HG03135 (cell line): ENCODE measurements at regions not wholly inside any gene's neighbourhood (a gene's known extent, or its start where the extent isn't known, plus 50 kb on each side); places are given as distances from the start of the nearest gene placed in this dataset.

Experiments used
- ATAC-seq: cut with Tn5 transposase; IDR thresholded peaks from one replicate; pipeline ENCODE4 v1.9.1; 2021; ENCODE audit warnings: mild to moderate bottlenecking, moderate library complexity; ENCODE audit not compliant: unreplicated experiment

DNA sequence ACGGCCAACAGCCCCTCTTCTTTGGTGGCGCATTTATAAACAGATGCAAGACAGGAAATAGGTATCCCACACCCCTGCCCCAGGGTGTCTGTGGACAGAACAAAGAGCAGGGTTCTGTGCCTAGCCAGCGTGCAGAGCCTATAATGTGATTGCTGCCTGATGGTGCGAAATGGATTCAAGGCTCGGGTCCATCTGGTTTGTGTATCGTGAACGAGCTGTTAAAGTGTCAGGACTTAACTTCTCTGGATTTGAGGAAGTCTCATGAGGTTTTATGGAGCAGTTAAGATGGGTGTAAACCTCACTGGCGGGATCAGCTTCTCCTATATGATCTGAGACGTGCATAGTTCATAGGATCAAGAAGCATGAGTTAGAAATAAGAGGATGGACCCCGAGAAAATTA is 388.7 kb upstream of the TBX3 start:
- ATAC-seq: no peak

DNA sequence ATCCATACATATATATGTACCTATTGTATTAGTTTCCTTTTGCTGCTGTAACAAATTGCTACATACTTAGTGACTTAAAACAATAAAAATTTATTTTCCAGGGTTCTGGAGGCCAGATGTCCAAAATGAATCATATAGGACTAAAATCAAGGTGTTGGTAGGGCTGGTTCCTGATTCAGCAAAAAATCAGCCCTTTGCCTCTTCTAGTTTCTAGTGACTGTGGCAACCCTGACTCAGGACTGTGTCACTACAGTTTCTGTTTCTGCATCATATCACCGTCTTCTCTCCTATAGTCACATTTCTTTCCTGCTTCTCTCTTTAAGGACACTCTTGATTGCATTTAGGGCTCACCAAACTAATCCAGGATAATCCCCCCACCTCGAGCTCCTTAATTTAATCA is 386.3 kb upstream of the TBX3 start:
- no peak for ATAC-seq

DNA sequence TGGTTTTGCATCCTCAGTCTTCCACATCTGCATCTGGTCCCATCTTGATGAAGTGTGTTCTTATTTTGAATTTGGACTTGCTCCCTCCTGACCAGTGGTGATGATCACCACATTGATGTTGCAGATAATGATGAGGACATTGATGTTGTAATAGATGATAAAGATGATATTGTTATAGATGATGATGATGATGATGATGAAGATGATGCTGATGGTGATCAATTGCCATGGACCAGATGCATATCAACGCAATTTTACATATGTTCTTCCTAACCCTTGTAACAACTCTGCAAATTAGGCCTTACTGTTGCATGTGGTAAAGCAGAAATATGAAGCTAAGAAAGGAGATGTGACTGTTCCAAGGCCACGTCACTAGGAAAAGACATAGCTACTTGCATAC is 380.3 kb upstream of the TBX3 start:
- no peak for ATAC-seq

DNA sequence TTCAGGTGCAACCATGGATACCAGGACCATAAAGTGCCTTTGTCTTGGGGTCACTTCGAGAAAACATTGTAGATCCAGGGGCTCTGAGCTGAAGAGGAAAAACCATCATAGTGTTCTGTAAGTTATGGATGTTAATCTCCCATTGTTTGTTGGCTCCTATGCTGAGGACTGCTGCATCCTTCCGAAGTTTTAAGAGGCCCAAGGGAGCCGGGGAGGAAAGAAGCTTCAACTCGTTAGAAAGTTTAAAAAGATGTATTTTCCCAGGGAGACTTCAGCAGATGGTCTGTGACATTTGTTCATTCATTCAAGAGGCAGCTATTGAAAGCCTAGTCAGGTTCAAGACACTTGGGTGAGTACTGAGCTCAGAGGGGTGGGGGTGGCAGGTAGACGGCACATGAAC is 378.8 kb upstream of the TBX3 start:
- ATAC-seq: no peak

DNA sequence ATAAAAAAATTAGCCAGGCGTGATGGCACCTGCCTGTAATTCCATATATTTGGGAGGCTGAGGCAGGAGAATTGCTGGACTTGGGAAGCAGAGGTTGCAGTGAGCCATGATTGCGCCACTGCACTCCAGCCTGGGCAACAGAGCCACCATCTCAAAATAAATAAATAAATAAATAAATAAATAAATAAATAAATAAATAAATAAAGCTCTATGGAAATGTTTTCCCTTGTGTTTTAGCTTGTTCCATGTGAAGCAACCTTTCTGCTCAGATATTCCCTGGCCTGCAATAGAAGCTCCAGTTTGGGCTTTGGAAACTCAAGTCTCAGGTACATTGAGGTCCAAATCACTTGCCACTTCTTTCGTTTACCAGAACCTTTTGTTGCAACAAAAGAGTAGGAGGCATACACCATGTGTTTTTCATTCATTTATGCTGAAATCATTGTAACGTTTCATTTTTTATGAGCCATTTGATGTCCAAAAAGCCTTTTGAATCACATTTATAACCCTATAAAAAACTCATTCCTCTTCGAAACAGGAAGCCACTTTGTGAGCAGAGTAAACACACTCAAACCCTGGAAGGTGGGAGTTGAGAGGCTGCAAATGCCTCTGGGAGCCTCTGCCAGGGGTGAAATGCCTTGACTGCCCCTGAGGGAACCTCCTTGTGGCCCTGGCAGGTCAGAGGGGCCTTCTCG is 376.6 kb upstream of the TBX3 start:
- ATAC-seq: no peak

DNA sequence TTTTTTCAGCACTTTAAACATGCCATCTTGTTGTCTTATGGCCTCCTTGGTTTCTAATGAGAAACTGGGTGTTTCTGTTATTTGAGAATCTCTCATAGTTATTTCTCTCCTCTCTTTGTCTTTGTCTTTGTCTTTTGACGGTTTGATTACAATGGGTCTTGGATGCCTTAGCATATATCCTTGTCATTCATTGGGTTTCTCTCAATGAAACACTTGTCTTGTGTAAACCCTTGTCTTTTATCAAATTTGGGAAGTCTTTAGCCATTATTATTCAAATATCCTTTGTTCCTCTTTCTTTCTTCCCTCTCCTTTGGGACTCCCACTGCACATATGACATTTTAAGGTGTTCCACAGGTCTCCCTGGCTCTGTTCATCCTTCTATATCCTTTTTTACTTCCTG is 373.5 kb upstream of the TBX3 start:
- no peak for ATAC-seq

GRCh38 chr12:115051378-115051777 is 367.4 kb upstream of the TBX3 start:
- ATAC-seq: no peak

DNA sequence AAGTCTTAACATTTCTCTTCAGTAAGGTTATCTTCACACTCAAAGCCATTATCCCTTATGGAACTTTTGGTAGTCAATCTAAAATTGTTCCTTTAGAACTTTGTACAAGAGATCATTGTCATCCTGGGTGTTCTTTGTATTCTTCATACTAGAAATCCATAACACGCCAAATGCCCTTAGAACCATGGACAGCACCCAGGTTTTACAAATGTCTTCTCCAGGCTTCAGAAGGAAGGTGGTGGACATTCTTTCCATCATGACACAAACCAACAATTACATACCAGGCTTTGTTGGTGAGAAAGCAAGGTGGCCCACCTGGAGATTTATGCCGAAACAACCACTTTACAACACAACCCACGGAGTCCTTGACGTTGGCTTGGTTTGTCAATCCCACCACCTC is 365.6 kb upstream of the TBX3 start:
- no peak for ATAC-seq

- ATAC-seq: no peak
These were observed 362.8 kb upstream of the TBX3 start for GRCh38 chr12:115046805-115047204.

DNA sequence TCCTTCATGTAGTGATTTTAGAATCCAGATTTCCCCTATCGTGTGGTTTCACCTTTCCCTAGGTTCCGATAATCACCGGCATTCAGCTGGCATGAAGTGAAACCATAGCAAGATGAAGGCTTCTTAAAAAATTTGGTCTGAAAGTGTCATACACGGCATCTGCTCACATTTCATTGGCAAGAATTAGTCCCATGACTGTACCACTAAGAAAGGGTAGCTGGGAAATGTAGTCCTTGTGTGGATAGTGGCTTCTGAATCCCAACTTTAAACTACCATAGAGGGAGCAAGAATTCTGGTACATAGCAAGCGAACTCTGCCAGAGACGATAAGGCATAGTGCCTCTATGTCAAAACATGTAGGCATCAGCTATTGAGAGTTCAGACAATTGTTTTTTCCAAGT is 360.1 kb upstream of the TBX3 start:
- ATAC-seq: no peak

DNA sequence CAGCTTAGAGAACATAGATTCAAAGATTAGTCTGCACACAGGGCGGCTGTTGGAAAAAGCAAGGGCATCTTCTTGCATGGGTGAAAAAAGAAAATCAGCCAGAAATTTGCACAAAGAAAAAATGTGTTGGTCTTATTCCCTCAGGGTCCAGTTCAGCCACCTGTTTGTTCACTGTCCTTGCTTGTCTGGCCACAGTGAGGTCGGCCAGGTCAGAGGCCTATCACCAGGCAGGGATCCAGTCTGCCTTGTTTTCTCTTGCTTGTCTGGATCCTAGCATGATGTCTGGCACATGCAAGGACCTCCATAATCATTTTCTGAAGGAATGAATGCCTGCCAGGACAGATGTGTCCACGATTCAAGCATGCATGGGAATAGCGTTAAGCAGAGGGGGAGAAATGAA is 359.1 kb upstream of the TBX3 start:
- ATAC-seq: no peak

- ATAC-seq: no peak
These were observed 358.4 kb upstream of the TBX3 start for GRCh38 chr12:115042341-115042740.

- no peak for ATAC-seq
These were observed 353.9 kb upstream of the TBX3 start for GRCh38 chr12:115037830-115038229.

DNA sequence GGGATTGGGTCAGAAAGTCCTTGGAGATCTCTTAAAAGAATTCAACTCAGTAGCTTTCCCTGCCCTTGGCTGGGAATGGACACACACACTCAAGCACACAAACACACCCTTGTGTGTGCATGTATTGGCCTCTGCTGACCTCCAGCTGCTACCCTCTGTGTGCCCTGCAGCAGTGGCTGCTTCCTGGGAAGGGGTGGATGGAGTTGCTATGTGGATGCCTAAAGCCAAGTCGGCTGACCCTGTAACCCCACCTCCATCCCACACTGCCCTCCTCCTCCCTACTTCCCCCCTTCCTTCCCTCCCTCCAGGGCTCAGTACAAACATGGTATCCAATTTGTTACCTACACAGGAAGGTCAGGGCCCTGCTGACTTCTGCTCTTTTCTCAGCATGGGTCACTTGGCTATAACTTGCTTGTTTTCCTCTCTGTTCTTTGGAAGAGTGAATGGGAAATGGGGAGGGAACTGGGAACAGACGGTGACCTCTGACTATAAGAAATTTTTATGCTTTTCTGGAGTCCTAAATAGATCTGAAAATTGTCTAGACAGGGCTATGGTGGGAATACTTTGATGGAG is 351.6 kb upstream of the TBX3 start:
- no peak for ATAC-seq

GRCh38 chr12:115032521-115032920 is 348.5 kb upstream of the TBX3 start:
- ATAC-seq: no peak

GRCh38 chr12:115030017-115030416 is 346.0 kb upstream of the TBX3 start:
- ATAC-seq: no peak

- no peak for ATAC-seq
These were observed 340.6 kb upstream of the TBX3 start for GRCh38 chr12:115024531-115024930.

DNA sequence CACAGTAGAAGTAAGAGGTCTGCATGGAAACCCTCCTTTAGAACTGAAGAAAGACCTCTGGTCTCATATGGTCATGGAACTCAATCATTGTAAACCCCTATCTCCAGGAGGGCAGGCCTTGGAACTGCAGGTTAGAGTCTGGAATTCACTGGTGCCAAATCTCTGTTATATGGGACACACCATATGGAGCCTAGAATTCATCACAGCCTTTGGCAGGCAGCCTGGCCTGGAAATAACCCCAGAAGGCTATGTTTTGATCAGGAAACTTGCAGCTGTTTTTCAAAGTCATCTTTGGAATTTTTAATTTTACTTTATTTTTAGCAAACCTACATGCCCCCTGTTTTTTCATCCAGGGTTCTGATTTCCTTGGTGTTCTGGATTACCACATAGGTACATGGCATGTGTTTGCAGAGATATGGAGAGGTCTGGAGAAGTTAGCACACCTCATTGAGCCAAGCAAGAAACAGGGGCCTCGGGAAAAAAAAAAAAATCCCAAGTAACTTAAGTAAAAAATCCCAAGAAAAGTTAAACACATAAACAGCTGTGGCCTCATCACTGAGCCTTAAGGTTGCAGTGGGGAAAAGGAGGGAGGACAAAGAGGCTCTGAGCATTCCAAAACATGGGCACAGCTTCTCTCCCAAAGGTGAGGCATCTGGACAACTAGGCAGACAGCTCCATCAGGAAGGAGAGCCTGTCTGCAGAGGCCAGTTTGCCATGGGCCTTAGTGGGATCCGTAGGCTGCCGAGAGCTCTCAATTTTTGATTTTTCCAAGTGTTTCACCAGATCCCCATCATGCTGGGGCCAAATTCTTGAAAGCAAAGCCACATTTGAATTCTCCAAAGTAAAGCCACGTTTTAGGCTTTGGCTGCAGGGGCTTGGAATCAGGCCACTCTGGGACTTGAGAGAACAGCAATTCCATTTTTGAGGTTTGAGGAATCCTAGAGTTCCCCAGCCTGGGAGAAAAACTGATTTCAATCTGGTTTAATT is 339.6 kb upstream of the TBX3 start:
- ATAC-seq: no peak

DNA sequence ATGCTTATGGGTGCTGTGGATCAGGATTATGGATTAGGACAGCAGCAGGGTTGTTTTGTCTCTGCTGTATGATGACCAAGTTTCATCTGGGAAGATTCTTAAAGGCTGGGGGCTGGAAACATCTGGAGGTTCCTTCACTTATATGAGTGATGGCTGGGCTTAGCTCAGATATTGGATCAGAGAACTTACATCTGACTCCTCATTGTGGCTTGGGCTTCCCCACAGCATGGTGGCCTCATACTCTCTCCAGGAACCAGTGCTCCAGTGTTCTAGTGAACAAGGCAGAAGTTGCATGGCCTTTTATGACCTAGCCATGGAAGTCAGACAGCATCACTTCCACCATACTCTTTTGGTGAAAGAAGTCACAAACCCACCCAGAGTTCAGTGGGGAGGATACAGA is 336.1 kb upstream of the TBX3 start:
- no peak for ATAC-seq

- ATAC-seq: no peak
These were observed 333.4 kb upstream of the TBX3 start for GRCh38 chr12:115017346-115017745.

GRCh38 chr12:115013236-115013981 is 329.4 kb upstream of the TBX3 start:
- ATAC-seq: no peak
